H9 (cell line): ENCODE measurements at regions not wholly inside any gene's neighbourhood (a gene's known extent, or its start where the extent isn't known, plus 50 kb on each side); places are given as distances from the start of the nearest gene placed in this dataset.

ENCODE experiments used
- DNase-seq: peaks from one replicate; pipeline ENCODE4 v3.0.0-alpha.2; 2017
- H2AFZ ChIP-seq: one replicate; pipeline ENCODE4 v1.6.1; 2013; ENCODE audit warnings: mild to moderate bottlenecking, low read length, control low read depth, moderate library complexity
- H2AK5ac ChIP-seq: 2 replicates; pipeline ENCODE4 v1.6.1; 2013; ENCODE audit warnings: low read length, control low read depth, mixed read lengths; ENCODE audit not compliant: insufficient read length
- H2BK120ac ChIP-seq: one replicate; pipeline ENCODE4 v1.6.1; 2013; ENCODE audit warnings: low read depth, mild to moderate bottlenecking, low read length, control low read depth, inconsistent platforms; ENCODE audit not compliant: poor library complexity, severe bottlenecking
- H2BK12ac ChIP-seq: 2 replicates; pipeline ENCODE4 v1.6.1; 2013; ENCODE audit warnings: low read length, control low read depth, mixed read lengths, low read depth; ENCODE audit not compliant: insufficient read length
- H2BK15ac ChIP-seq: 2 replicates; pipeline ENCODE4 v1.6.1; 2013; ENCODE audit warnings: low read depth, low read length, control low read depth
- H2BK20ac ChIP-seq: one replicate; pipeline ENCODE4 v1.6.1; 2013; ENCODE audit warnings: low read depth, mild to moderate bottlenecking, low read length, control low read depth, inconsistent platforms; ENCODE audit not compliant: poor library complexity, severe bottlenecking
- H2BK5ac ChIP-seq: 2 replicates; pipeline ENCODE4 v1.6.1; 2013; ENCODE audit warnings: low read length, control low read depth, mixed read lengths; ENCODE audit not compliant: insufficient read length
- H3K14ac ChIP-seq: 2 replicates; pipeline ENCODE4 v1.6.1; 2013; ENCODE audit warnings: low read length, control low read depth; ENCODE audit not compliant: insufficient read depth
- H3K18ac ChIP-seq: 2 replicates; pipeline ENCODE4 v1.6.1; 2013; ENCODE audit warnings: low read depth, mild to moderate bottlenecking, mixed read lengths, low read length, control low read depth; ENCODE audit not compliant: insufficient read length
- H3K23ac ChIP-seq: 2 replicates; pipeline ENCODE4 v1.6.1; 2013; ENCODE audit warnings: low read length, control low read depth, mixed read lengths, low read depth; ENCODE audit not compliant: insufficient read length
- H3K23me2 ChIP-seq: 2 replicates; pipeline ENCODE4 v1.6.1; 2013; ENCODE audit warnings: low read depth, mild to moderate bottlenecking, mixed read lengths, low read length, control low read depth; ENCODE audit not compliant: insufficient read length, poor library complexity, severe bottlenecking
- H3K27ac ChIP-seq: 2 replicates; pipeline ENCODE4 v1.5.1; 2013; ENCODE audit warnings: low read length, control low read depth, mixed read lengths, low read depth; ENCODE audit not compliant: insufficient read length
- H3K27me3 ChIP-seq: 2 replicates; pipeline ENCODE4 v1.6.1; 2013; ENCODE audit warnings: low read length, control low read depth, inconsistent platforms; ENCODE audit not compliant: insufficient read depth
- H3K4ac ChIP-seq: 2 replicates; pipeline ENCODE4 v1.6.1; 2013; ENCODE audit warnings: low read depth, mild to moderate bottlenecking, control low read depth, inconsistent platforms, low read length, moderate library complexity
- H3K4me1 ChIP-seq: 2 replicates; pipeline ENCODE4 v1.6.1; 2013; ENCODE audit warnings: low read length, control low read depth, inconsistent platforms; ENCODE audit not compliant: insufficient read depth
- H3K4me2 ChIP-seq: 2 replicates; pipeline ENCODE4 v1.6.1; 2013; ENCODE audit warnings: low read length, control low read depth, mixed read lengths; ENCODE audit not compliant: insufficient read length, insufficient read depth
- H3K56ac ChIP-seq: 2 replicates; pipeline ENCODE4 v1.6.1; 2013; ENCODE audit warnings: low read depth, mild to moderate bottlenecking, mixed read lengths, low read length, control low read depth; ENCODE audit not compliant: insufficient read length
- H3K79me1 ChIP-seq: 2 replicates; pipeline ENCODE4 v1.6.1; 2013; ENCODE audit warnings: low read depth, mild to moderate bottlenecking, moderate library complexity, low read length, control low read depth, inconsistent platforms; ENCODE audit not compliant: insufficient read depth, poor library complexity, severe bottlenecking
- H3K79me2 ChIP-seq: 2 replicates; pipeline ENCODE4 v1.6.1; 2013; ENCODE audit warnings: low read length, control low read depth, inconsistent platforms; ENCODE audit not compliant: insufficient read depth
- H3K9ac ChIP-seq: 2 replicates; pipeline ENCODE4 v1.6.1; 2013; ENCODE audit warnings: low read length, control low read depth, mixed read lengths; ENCODE audit not compliant: insufficient read length; ENCODE audit errors: extremely low read depth
- H3K9me3 ChIP-seq: one replicate; pipeline ENCODE4 v1.6.1; 2013; ENCODE audit warnings: low read depth, low read length, inconsistent platforms; ENCODE audit not compliant: control insufficient read depth
- H3T11ph ChIP-seq: one replicate; pipeline ENCODE4 v1.6.1; 2013; ENCODE audit warnings: mild to moderate bottlenecking, low read length, control low read depth, inconsistent platforms
- H4K20me1 ChIP-seq: one replicate; pipeline ENCODE4 v1.6.1; 2013; ENCODE audit not compliant: control insufficient read depth, insufficient read length, insufficient read depth
- H4K5ac ChIP-seq: 2 replicates; pipeline ENCODE4 v1.6.1; 2013; ENCODE audit warnings: low read depth, mild to moderate bottlenecking, mixed read lengths, low read length, control low read depth; ENCODE audit not compliant: insufficient read length
- H4K8ac ChIP-seq: replicated peaks from 2 replicates; pipeline ENCODE4 v1.6.1; 2013; ENCODE audit warnings: low read length, control low read depth, mixed read lengths, low read depth; ENCODE audit not compliant: insufficient read length
- H4K91ac ChIP-seq: 2 replicates; pipeline ENCODE4 v1.6.1; 2013; ENCODE audit warnings: low read depth, mild to moderate bottlenecking, moderate library complexity, mixed read lengths, low read length, control low read depth; ENCODE audit not compliant: insufficient read length
- H3K27ac Mint-ChIP-seq, 3 experiments: 2 replicates in 2 of 3; 3 replicates in 1 of 3; pipeline ENCODE4 v1.8.0; 2020 to 2021; ENCODE audit warnings: mixed read lengths in 3 of 3, mild to moderate bottlenecking in 1 of 3, moderate library complexity in 1 of 3
- H3K27me3 Mint-ChIP-seq: 2 replicates; pipeline ENCODE4 v1.8.0; 2021; ENCODE audit warnings: low read depth, mild to moderate bottlenecking, moderate library complexity, mixed read lengths
- H3K36me3 Mint-ChIP-seq, 3 experiments: 2 replicates in 2 of 3; 3 replicates in 1 of 3; pipeline ENCODE4 v1.8.0; 2020 to 2021; ENCODE audit warnings: low read depth in 3 of 3, mixed read lengths in 3 of 3; ENCODE audit not compliant: insufficient read depth in 1 of 3
- H3K4me1 Mint-ChIP-seq, 2 experiments: 2 replicates each; pipeline ENCODE4 v1.8.0; 2020; ENCODE audit warnings: mixed read lengths in 2 of 2
- H3K4me3 Mint-ChIP-seq, 2 experiments: 2 replicates in 1 of 2; 3 replicates in 1 of 2; pipeline ENCODE4 v1.8.0; 2020 to 2021; ENCODE audit warnings: mild to moderate bottlenecking in 2 of 2, mixed read lengths in 2 of 2, moderate library complexity in 1 of 2
- H3K9me3 Mint-ChIP-seq, 2 experiments: 2 replicates in 1 of 2; 3 replicates in 1 of 2; pipeline ENCODE4 v1.8.0; 2020; ENCODE audit warnings: mild to moderate bottlenecking in 2 of 2, mixed read lengths in 2 of 2, moderate library complexity in 1 of 2
- WGBS: extraction: QIAGEN DNeasy Blood & Tissue Kit; methylation state at CpG from one replicate; pipeline ENCODE4 v1.1.7; 2013; ENCODE audit warnings: missing lambda C conversion rate, low lambda C conversion rate, mixed read lengths; ENCODE audit not compliant: insufficient read length; ENCODE audit errors: extremely low coverage; 5-methylcytosine and 5-hydroxymethylcytosine counted together
- TF ChIP-seq, protein P1 (sequence below): fragments of 200-600 bp; sonication (generic); conservative IDR thresholded peaks from 3 replicates; pipeline ENCODE4 v1.8.0; 2021; ENCODE audit warnings: antibody characterized with exemption, mild to moderate bottlenecking

DNA sequence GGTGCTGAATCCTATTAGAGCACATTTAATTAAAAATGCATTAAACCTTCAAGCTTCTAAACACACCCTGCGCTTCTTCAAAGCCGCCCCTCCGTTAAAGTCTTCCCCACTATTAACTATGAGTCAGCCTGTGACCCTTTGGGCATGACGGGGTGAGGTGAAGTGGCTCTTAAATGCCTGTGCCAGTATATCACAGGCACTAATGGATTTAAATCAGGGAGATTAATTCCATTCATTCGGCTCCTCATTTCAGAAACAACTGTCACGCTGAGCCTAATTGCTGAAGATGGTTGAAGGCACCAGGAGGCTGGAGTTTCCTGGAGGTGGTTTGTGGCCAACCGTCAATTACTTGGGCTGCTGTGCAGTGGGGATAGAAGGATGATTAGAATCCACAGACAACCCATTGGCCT, 192.6 kb upstream of the MSX2 start:
- Mint-ChIP-seq H3K27me3 (peaks cover 39% of the 10 kb centered on the region), H3K36me3 (no peaks in the 10 kb centered on the region), H3K4me3 (no peak overlapping the region), H3K9me3 (no peaks in the 10 kb centered on the region), H3K4me1 (peaks cover 43 to 50% of the 10 kb centered on the region in 2 experiments), H3K27ac (no peak overlapping the region)
- Histone ChIP-seq H2BK120ac (no peak overlapping the region), H4K91ac (no peak overlapping the region), H3K4me2 (no peak overlapping the region), H4K8ac (no peak overlapping the region), H3K27me3 (no peaks in the 10 kb centered on the region), H3K79me2 (no peaks in the 10 kb centered on the region), H3K4ac (no peak overlapping the region), H2BK12ac (peak overlapping the region; percentile 12), H3K9me3 (no peaks in the 10 kb centered on the region), H2BK20ac (no peak overlapping the region), H3K9ac (no peak overlapping the region), H2AK5ac (no peak overlapping the region), H2BK15ac (no peak overlapping the region), H3K56ac (no peak overlapping the region), H2BK5ac (no peak overlapping the region), H4K20me1 (no peaks in the 10 kb centered on the region), H3K18ac (peak overlapping the region; percentile 63), H3K27ac (no peak overlapping the region), H3K23ac (no peak overlapping the region), H3T11ph (no peak overlapping the region), H3K14ac (no peak overlapping the region), H3K23me2 (no peaks in the 10 kb centered on the region), H3K4me1 (peaks cover 10% of the 10 kb centered on the region; the same call in 1 of the 2 replicates), H3K79me1 (no peaks in the 10 kb centered on the region), H4K5ac (no peak overlapping the region), H2AFZ (no peak overlapping the region)
- no peak for DNase-seq
- TF ChIP-seq, protein P1, sequence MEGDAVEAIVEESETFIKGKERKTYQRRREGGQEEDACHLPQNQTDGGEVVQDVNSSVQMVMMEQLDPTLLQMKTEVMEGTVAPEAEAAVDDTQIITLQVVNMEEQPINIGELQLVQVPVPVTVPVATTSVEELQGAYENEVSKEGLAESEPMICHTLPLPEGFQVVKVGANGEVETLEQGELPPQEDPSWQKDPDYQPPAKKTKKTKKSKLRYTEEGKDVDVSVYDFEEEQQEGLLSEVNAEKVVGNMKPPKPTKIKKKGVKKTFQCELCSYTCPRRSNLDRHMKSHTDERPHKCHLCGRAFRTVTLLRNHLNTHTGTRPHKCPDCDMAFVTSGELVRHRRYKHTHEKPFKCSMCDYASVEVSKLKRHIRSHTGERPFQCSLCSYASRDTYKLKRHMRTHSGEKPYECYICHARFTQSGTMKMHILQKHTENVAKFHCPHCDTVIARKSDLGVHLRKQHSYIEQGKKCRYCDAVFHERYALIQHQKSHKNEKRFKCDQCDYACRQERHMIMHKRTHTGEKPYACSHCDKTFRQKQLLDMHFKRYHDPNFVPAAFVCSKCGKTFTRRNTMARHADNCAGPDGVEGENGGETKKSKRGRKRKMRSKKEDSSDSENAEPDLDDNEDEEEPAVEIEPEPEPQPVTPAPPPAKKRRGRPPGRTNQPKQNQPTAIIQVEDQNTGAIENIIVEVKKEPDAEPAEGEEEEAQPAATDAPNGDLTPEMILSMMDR = no peak
- WGBS = no CpG with 5 or more reads among the region's 7 CpGs
